Effector memory CD8-positive, alpha-beta T cell (primary cell): ENCODE measurements at regions not wholly inside any gene's neighbourhood (a gene's known extent, or its start where the extent isn't known, plus 50 kb on each side); places are given as distances from the start of the nearest gene placed in this dataset.

ENCODE experiments used
- ATAC-seq: fragments of 150-1000 bp; cut with Tn5 transposase; replicated peaks from 2 replicates; pipeline ENCODE4 v1.10.0; 2021; ENCODE audit warnings: mild to moderate bottlenecking, moderate library complexity
- DNase-seq, 3 experiments: peaks; one replicate each; pipeline ENCODE4 v3.0.0; 2021
- H3K27ac Mint-ChIP-seq, 2 donors: one replicate each; pipeline ENCODE4 v1.8.0; 2022; ENCODE audit warnings: mild to moderate bottlenecking in 2 of 2, mixed read lengths in 2 of 2, moderate library complexity in 2 of 2
- H3K27me3 Mint-ChIP-seq, 2 donors: one replicate each; pipeline ENCODE4 v1.8.0; 2022; ENCODE audit warnings: mixed read lengths in 2 of 2
- H3K36me3 Mint-ChIP-seq: one replicate; pipeline ENCODE4 v1.8.0; 2022; ENCODE audit warnings: mild to moderate bottlenecking, moderate library complexity, mixed read lengths; ENCODE audit not compliant: insufficient read depth
- H3K4me1 Mint-ChIP-seq, 2 donors: one replicate each; pipeline ENCODE4 v1.8.0; 2022; ENCODE audit warnings: low read depth in 2 of 2, mixed read lengths in 2 of 2
- H3K4me3 Mint-ChIP-seq, 2 donors: one replicate each; pipeline ENCODE4 v1.8.0; 2022; ENCODE audit warnings: mild to moderate bottlenecking in 2 of 2, mixed read lengths in 2 of 2, moderate library complexity in 2 of 2
- H3K9me3 Mint-ChIP-seq, 2 donors: one replicate each; pipeline ENCODE4 v1.8.0; 2022; ENCODE audit warnings: mixed read lengths in 2 of 2

DNA sequence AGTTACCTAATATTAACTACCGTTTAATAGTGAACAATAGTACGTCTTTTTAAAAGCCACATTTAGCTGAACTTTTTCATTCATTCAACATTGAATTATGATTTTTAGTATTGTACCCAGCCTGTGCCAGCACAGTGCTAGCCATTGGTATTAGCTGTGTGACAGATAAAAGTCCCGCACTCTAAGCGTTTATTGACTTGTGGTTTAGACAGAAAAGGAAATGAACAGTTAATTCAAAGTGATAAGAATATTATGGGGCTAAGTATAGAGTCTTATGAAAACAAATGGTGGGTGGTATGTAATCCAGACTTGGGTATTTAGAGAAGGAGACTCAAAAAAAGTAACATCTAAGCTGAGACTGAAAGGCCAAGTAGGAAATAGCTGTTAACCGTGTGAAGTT is 202.3 kb downstream of the RPS12 start:
- DNase-seq = no peak
- Mint-ChIP-seq H3K4me3 (no peak overlapping the region), H3K27ac (no peak overlapping the region), H3K4me1 (no peaks in the 10 kb centered on the region), H3K9me3 (peaks cover 0 to 2% of the 10 kb centered on the region in 2 donors), H3K36me3 (no peaks in the 10 kb centered on the region), H3K27me3 (peaks cover 0 to 5% of the 10 kb centered on the region in 2 donors)
- no peak for ATAC-seq

- DNase-seq (no peak), ATAC-seq (no peak)
- peaks cover 0 to 2% of the 10 kb centered on the region in 2 donors for H3K9me3 Mint-ChIP-seq
- no peaks in the 10 kb centered on the region for H3K4me1 Mint-ChIP-seq
- no peak overlapping the region for H3K27ac Mint-ChIP-seq
- peaks cover 0 to 5% of the 10 kb centered on the region in 2 donors for H3K27me3 Mint-ChIP-seq
- no peak overlapping the region for H3K4me3 Mint-ChIP-seq
- no peaks in the 10 kb centered on the region for H3K36me3 Mint-ChIP-seq
These were observed 203.2 kb downstream of the RPS12 start for GRCh38 chr6:133017581-133017980.

DNA sequence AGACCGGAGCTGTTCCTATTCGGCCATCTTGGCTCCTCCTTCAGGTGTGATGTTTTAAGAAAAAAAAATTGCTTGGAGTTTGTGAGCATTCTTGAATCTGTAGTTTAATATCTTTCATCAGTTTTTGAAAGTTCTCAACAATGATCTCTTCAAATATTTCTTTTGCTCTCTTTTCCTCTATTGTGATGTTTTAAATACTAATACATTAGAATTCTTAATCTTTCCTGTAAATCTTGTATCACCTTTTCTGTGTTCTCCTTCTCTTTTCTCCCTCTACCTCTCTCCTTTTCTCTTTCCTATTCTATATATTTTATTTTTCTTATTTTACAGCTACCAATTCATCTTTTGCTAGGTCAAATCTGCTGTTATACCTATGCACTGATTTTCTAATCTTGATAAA is 212.3 kb downstream of the RPS12 start:
- Mint-ChIP-seq H3K9me3 (no peaks in the 10 kb centered on the region), H3K27ac (no peak overlapping the region), H3K36me3 (no peaks in the 10 kb centered on the region), H3K4me1 (no peaks in the 10 kb centered on the region), H3K27me3 (no peaks in the 10 kb centered on the region), H3K4me3 (no peak overlapping the region)
- DNase-seq (no peak), ATAC-seq (no peak)

GRCh38 chr6:133033263-133033662 is 207.9 kb upstream of the EYA4 start:
- no peaks in the 10 kb centered on the region for H3K9me3 Mint-ChIP-seq
- no peak overlapping the region for H3K27ac Mint-ChIP-seq
- H3K4me1 Mint-ChIP-seq = no peaks in the 10 kb centered on the region
- no peaks in the 10 kb centered on the region for H3K27me3 Mint-ChIP-seq
- DNase-seq = no peak
- H3K4me3 Mint-ChIP-seq = no peak overlapping the region
- no peak for ATAC-seq
- H3K36me3 Mint-ChIP-seq = no peaks in the 10 kb centered on the region

- no peaks in the 10 kb centered on the region for H3K36me3 Mint-ChIP-seq
- ATAC-seq (no peak), DNase-seq (no peak)
- H3K27ac Mint-ChIP-seq = no peak overlapping the region
- H3K9me3 Mint-ChIP-seq = no peaks in the 10 kb centered on the region
- no peak overlapping the region for H3K4me3 Mint-ChIP-seq
- H3K4me1 Mint-ChIP-seq = no peaks in the 10 kb centered on the region
- H3K27me3 Mint-ChIP-seq = no peaks in the 10 kb centered on the region
These were observed 206.5 kb upstream of the EYA4 start for GRCh38 chr6:133034509-133035206.

- H3K9me3 Mint-ChIP-seq = no peaks in the 10 kb centered on the region
- H3K27me3 Mint-ChIP-seq = no peaks in the 10 kb centered on the region
- no peaks in the 10 kb centered on the region for H3K4me1 Mint-ChIP-seq
- no peaks in the 10 kb centered on the region for H3K36me3 Mint-ChIP-seq
- no peak for DNase-seq
- no peak overlapping the region for H3K4me3 Mint-ChIP-seq
- no peak overlapping the region for H3K27ac Mint-ChIP-seq
- no peak for ATAC-seq
These were observed 200.9 kb upstream of the EYA4 start for GRCh38 chr6:133040094-133040802.

DNA sequence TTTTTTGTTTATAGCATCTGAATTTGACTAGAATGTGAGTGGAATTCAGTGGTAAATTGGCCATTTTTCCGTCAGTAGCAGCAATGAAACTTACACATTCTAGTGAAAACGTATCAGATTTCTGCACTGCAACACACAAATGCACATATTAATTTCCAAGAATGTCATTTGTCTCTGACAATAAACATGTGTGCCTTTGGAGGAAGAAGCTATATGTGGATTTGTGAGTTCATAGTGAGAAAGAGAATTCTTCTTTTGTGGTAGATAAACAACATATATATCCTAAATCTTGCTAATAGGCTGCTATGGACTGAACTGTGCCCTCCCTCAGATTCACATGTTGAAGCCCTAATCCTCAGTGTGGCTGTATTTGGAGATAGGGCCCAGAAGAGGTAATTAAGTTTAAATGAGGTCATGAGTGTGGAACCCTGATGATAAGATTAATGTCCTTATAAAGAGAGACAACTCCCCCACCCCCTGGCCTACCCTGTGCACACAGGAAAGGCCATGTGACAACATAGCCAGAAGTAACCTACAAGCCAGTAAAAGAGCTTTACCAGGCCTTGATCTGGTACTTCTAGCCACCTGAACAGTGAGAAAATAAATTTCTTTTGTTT is 200.2 kb upstream of the EYA4 start:
- no peaks in the 10 kb centered on the region for H3K36me3 Mint-ChIP-seq
- ATAC-seq (no peak), DNase-seq (no peak)
- H3K27ac Mint-ChIP-seq = no peak overlapping the region
- H3K4me1 Mint-ChIP-seq = no peaks in the 10 kb centered on the region
- H3K27me3 Mint-ChIP-seq = no peaks in the 10 kb centered on the region
- no peaks in the 10 kb centered on the region for H3K9me3 Mint-ChIP-seq
- no peak overlapping the region for H3K4me3 Mint-ChIP-seq

DNA sequence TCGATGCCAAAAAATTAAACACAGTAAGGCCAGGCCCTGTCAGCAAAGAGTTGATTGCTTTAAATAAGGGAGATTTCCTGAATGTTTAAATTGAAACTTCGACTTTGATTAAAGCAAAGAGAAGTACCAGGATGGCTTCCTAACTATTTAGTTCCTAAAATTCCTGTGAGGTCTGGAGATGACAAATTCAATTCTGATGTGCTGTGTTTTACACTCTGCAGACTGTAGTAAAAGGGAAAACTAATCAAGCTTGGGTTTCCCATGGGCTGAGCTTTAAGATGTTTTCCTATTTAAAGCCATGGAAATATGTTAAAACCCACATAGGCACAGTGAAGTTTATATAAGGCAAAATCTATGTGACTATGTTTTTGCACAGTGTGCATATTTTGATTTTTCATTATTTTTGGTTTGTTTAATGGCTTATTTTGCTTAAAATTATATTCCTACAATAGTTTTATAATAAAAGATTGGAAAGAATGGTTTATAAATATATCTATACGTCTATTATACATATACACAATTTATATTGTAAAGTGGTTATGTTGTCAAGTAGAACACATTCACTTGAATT is 198.5 kb upstream of the EYA4 start:
- Mint-ChIP-seq H3K4me1 (no peaks in the 10 kb centered on the region), H3K27ac (no peak overlapping the region), H3K36me3 (no peaks in the 10 kb centered on the region), H3K27me3 (no peaks in the 10 kb centered on the region), H3K4me3 (no peak overlapping the region), H3K9me3 (no peaks in the 10 kb centered on the region)
- ATAC-seq = no peak
- DNase-seq = no peak

DNA sequence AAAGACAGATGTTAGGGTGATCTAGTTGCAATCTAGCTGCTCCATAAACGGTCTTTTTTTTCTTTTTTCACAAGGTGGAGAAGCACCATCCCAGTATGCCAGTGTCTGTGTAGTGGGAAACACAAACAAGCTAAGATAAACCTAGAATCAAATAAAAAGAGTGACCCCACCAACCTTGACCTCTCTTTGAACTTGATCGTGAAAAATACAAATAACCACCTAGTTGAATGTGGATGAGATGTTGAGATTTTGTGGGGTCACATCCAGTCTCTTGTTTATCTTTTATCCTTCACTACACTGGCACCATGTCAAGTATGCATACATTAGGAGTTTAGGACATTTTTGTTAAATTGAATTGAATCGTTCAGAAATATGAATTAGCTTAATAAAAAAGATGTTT is 194.6 kb upstream of the EYA4 start:
- ATAC-seq (no peak), DNase-seq (no peak)
- no peaks in the 10 kb centered on the region for H3K36me3 Mint-ChIP-seq
- H3K27ac Mint-ChIP-seq = no peak overlapping the region
- no peak overlapping the region for H3K4me3 Mint-ChIP-seq
- H3K27me3 Mint-ChIP-seq = no peaks in the 10 kb centered on the region
- peaks cover 0 to 1% of the 10 kb centered on the region in 2 donors for H3K9me3 Mint-ChIP-seq
- no peaks in the 10 kb centered on the region for H3K4me1 Mint-ChIP-seq

- ATAC-seq = no peak
- Mint-ChIP-seq H3K4me3 (no peak overlapping the region), H3K9me3 (peaks cover 0 to 3% of the 10 kb centered on the region in 2 donors), H3K27me3 (no peaks in the 10 kb centered on the region), H3K36me3 (no peaks in the 10 kb centered on the region), H3K4me1 (no peaks in the 10 kb centered on the region), H3K27ac (no peak overlapping the region)
- DNase-seq = no peak
These were observed 194.0 kb upstream of the EYA4 start for GRCh38 chr6:133047065-133047665.

DNA sequence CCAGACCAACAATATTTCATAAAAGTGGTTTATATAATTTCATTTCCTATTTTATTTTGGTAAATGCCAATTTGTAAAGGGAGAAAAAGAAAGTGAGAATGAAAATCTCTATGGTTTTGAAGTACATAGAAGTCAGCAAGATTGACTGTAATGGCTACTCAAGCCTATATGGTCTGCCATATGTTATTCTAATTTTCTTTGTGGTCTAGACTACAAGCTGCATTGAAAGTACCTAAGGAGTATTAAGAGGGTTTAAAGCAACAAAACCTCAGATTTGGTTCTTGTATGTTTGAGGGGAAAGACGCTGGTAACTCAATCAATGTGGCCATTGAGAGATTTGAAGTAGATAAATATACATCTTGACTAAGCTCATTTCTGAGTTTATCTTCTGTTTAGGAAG is 193.5 kb upstream of the EYA4 start:
- ATAC-seq = no peak
- peaks cover 0 to 3% of the 10 kb centered on the region in 2 donors for H3K9me3 Mint-ChIP-seq
- no peaks in the 10 kb centered on the region for H3K36me3 Mint-ChIP-seq

GRCh38 chr6:133051240-133051639 is 189.9 kb upstream of the EYA4 start:
- no peaks in the 10 kb centered on the region for H3K4me1 Mint-ChIP-seq
- DNase-seq (no peak), ATAC-seq (no peak)
- no peak overlapping the region for H3K4me3 Mint-ChIP-seq
- H3K36me3 Mint-ChIP-seq = no peaks in the 10 kb centered on the region
- peaks cover 0 to 3% of the 10 kb centered on the region in 2 donors for H3K9me3 Mint-ChIP-seq
- H3K27me3 Mint-ChIP-seq = peaks cover 0 to 10% of the 10 kb centered on the region in 2 donors
- H3K27ac Mint-ChIP-seq = no peak overlapping the region

More for the DNA sequence above, 193.5 kb upstream of the EYA4 start:
- Mint-ChIP-seq H3K27ac (no peak overlapping the region), H3K4me3 (no peak overlapping the region), H3K27me3 (peaks cover 0 to 2% of the 10 kb centered on the region in 2 donors), H3K4me1 (no peaks in the 10 kb centered on the region)
- DNase-seq = no peak

DNA sequence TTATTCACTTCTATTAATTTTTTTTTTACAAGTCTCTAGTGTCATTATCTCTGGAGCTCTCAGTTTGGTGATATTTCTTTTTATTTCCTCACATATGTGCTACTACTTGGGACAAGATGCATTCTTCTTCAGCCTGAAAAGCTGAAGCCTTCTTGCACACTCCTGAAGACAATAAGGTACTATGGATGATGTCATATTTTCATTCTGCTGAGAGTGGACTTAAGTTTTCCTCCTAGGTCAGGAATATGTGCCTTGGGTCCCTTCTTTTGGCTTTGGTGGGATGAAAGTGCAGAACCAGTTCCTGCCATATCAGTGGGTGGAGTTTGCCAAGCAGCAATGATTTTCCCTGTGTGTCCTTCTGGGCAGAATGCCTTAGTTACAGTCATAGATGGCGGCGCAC is 188.7 kb upstream of the EYA4 start:
- Mint-ChIP-seq H3K4me1 (no peaks in the 10 kb centered on the region), H3K9me3 (peaks cover 0 to 3% of the 10 kb centered on the region in 2 donors), H3K36me3 (no peaks in the 10 kb centered on the region), H3K27me3 (peaks cover 0 to 10% of the 10 kb centered on the region in 2 donors), H3K27ac (no peak overlapping the region), H3K4me3 (no peak overlapping the region)
- ATAC-seq (no peak), DNase-seq (no peak)
